NCI-H128 (cell line): ENCODE measurements at regions not wholly inside any gene's neighbourhood (a gene's known extent, or its start where the extent isn't known, plus 50 kb on each side); places are given as distances from the start of the nearest gene placed in this dataset.

ENCODE experiments used
- DNase-seq: peaks from one replicate; lab custom pipeline; 2025; ENCODE audit not compliant: unreplicated experiment; lab: John Stamatoyannopoulos, UW

DNA sequence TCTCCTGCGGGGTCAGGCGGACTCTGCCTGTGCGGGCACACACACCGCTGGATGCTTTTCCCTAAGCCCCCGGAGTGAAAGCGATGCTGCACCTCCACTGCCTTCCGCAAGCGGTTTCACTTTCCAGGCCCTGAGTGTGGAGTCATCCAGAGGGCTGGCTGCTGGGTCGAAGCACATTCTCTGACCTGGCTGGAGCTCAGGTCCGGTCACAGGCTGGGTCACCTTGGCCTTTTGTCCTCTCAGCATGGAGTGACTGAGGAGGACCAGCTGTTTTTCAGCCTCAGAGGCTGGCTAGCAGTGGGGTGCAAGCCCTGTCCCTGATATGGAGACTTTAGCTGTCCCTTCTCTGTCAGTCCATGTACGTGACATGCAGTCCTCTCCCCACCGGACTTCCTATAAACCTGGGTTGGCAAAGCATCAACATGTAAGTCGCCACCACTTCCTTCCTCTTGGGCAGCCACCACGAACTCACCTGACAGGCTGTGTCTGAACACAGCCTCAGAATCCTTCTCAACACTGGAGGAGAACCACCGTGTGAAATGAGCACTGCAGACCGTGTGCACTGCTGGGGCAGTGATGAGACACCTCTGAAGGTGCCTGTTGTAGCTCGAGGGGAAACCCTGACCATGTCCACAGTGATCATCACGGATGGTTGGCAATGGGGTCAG is 51.3 kb downstream of the GADD45G start:
- no peak for DNase-seq

DNA sequence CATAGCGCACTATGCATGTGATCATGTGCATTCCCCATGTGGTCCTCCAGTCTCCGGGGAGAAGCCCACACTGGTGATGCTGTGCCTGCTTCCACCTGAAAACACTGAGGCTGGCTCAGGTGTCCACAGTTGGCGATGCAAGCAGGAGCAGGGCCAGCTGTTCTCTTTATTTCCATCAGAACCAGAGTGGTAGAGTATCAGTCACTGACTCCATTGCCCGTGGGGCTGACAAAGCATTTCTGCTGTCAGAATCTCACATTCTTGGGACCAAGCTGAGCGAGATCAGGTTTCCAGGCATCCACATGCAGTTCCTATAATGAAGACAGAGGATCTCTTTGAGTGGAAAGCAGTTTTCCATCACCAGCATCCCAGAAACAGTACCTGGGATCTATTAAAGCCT is 52.5 kb downstream of the GADD45G start:
- DNase-seq: no peak

DNA sequence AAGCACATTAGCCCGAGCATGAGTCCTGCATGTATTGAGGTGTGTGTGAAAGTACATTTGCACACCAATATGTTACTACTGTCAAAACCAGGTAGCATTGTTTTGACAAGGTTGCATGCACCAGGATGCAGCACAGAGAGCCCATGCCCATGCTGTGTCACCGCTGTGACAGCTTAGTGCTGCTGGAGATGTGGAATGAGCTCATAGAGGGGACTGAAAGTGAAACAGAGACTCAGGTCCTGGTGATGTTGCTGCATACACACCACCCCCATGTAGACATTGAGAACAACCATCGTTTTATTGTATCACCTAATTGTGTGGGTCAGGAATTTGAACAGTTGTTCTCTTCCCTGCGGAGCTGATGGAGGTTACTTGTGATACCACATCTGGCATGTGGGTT is 53.0 kb downstream of the GADD45G start:
- no peak for DNase-seq

DNA sequence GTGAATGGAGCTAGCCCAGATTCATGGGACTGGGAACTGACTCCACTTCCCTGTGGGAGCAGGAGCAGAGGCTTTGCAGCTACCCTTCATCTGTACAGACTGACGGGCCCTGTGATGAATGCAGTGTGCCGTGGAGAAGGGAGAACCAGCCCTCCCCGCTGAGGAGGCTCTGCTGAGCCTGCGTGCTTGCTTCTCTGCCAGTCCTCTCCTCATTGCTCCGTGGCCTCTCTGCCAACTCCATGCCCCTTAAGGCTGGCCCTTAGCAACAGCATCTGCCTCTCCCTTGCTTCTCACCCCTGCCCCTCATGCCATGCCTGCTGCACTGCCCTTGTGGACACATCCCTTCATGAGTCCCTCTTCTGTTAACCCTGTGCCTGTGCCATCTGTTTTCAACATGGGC is 53.6 kb downstream of the GADD45G start:
- no peak for DNase-seq

DNA sequence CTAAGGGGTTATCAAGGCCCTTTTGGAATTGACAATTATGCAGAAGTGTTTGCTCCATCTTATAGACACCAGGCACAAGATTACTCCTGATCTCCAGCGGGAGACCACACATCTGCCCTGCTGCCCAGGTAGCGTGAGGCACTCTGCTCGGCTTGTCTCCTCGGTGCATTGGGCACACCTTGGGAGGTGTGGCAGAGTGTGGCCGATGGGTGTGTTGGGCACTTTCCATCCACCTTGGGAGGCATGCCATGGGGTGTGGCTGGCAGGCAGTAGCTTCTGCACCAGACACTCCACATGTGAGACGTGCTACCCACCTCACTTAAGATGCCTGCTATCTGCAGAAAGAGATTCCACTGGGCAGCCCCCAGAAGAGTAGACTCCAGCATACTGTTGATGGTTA is 54.1 kb downstream of the GADD45G start:
- no peak for DNase-seq

DNA sequence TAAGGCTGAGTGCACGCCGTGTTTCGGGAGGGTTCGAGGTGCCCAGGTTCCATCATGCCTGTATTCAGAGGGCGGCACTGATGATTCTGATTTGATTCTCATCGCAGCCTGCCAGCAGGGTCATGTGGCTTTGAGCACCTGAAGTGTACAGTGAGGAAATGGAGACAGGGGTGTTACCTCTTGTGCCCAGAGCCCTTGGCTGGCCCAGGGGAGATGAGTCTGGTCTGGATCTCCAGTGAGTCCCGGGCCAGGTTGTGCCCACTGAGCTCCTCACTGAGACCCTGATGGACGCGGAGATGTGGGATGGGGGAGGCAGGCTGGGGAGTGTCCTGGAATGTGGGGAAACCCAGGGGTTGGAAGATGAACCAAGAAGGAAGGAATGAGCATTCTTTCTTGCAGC is 54.7 kb downstream of the GADD45G start:
- no peak for DNase-seq

DNA sequence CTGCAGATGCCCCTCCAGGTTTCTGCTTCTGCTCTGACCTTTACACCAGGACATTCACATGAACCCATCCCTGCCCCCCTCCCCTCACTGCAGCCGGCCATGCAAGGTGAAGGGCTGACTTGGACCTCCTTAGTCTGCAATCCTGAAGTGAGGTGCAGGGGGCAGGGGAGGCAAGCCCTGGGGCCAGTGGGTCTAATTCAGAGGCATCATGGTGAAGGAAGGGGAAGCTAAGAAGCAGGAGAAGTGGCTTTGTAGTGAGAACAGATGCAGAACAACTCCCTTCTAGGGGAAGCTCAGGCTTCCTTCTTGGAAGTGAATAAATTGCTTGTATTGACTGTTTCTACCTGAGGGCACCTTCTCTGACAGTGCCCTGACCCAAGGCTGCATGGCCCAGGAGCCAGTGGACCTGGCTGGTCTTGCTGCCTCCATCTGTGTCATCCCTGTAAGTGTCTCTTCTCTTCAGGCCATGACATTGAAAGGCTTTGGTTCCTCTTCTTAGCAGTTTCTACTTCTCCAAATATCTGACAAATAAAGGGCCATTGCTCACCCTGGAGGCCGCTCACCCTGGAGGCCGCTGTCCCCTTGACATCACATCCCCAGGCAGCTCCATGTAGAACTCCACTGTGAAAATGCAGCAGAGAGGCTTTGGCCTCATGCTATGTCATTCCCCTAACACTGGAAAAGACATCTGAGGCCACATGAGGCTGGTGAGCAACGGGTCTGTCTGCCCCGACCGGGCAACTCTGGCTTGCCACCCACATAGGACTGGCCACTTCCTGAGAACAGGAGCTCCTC is 55.3 kb downstream of the GADD45G start:
- no peak for DNase-seq

DNA sequence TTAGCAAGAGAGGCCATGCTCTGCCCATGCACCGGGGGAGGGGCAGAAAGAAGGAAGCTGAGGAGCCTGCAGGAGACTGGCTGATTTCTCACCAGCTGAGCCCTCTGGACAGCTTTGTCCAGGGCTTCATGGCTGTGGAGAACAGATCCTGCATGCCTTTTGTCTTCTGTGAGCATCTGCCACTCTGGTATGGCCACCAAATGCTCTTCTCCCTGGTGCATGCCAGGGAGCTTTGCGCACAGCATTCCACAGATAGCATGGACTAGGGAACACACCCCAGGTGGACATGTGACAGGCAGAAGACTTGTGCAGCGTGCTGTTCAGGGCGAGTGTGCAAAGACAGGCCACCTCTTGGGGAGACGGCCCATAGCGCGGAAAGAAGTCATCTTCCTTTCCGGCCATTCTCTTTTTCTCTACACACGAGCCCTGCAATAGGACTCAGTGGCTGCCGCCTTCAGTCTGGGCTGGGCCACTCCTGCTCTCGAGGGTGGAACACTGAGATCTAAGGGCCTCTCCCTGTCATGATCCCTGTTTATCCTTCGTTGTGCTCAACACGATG is 56.7 kb downstream of the GADD45G start:
- DNase-seq: no peak

DNA sequence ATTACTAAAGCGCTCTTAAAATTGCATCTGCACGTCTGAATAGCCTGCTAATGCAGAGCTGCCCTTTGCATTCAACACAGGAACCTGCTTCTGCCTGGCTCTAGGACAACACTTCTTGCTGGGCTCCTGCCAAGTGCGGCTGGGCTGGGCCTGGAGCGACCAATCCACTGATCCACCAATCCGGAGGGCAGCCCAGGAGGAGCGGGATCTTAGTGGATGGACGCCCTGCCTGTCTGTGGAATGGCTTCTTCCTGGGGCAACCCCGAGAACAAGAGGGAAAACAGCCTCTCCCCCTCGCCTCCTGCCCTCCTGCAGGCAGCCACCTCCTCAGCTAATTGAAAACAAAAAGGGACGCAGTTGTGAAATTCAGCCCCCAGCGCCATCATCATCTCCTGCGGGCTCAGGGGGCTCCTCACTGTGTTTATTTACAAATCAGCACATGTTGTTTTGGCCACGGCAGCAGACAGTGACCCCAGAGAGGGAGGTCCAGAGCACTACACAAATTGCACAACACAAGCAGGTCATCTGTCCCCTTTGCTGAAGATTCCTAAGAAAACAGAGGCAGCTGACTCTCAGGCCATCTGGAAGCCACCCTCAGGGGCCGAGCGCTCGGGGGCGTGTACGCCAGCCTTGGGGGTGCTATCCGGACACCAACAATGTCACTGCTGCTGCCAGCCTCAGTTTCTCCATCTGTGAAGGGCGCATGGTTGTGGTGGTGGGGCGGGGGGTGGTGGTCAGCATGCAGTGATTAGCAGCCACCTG is 57.3 kb downstream of the GADD45G start:
- DNase-seq: peak; percentile 99

DNA sequence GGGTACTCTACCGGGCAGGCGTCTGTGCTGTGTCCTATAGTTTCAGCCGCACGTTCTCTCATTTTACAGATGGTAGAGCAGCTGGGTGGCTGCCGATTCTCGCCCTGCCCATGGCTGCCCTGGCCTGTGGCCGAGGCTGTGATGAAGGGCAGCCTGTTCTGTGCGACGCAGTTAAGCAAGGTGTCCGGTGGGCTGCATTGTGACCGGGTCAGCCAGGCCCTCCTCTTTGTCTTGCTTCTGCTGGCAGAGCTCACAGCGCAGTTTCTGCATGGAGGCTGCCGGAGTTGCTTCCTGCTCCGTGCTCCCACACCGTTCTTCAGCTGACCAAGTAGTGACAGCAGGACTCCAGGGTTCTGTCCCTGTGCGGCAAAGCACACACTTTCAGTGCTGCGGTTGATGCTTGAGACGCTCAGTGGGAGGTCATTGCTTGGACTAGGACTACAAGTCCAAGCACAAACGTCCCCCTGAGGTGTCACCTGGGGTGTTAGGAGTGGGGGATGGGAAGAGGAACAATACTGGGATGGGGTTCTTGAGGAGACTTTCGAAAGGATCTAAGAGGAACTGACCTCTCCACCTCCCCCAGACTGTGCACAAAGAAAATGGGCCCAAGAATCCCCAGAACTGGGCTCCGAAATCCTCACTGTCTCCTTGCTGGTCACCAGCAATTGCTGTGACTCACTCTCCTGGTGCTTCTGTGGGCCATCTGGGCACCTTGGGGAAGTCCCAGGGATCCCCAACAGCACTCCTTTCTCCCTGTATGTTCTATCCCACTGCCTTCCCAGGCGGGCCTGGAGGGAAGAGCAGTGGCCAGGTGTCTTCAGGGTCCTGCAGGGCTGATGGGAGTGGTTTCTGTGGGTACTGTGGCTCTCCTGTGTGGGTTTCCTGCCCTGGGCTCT is 58.2 kb downstream of the GADD45G start:
- no peak for DNase-seq

DNA sequence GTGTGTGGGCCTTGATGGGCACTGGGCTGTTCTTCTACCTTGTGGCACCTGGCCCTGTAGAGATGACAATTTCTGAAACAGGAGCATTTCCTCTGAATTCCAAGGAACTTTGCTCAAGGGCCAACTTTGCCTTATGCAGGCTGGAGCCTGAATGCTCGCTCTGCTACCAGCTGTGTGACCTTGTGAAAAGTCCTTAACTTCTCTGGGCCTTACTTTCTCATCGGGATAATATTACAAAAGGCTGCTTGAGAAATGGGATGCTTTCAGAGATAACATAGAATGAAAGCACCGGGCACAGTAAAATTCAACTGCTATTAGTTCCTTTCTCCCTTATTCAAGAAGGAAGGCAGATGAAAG is 58.8 kb downstream of the GADD45G start:
- no peak for DNase-seq

DNA sequence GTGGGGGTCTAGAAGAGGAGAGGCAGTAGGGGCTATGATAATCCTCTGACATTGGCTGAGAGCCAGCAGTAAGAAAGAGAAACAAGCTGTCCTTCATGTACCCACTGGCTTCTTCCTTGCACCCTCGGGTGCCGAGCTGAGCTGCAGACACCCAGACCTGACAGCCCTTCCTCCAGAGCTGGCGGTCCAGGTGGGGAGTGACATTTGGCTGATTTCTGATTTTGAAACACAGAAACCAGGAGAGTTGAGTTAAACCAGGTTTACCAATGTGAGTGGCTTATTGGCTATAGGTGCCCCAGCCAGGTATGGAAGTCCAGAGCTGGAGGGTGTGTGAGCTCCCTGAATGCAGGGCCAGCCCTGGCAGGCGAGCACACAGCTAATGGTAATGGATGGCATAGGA is 59.2 kb downstream of the GADD45G start:
- no peak for DNase-seq

DNA sequence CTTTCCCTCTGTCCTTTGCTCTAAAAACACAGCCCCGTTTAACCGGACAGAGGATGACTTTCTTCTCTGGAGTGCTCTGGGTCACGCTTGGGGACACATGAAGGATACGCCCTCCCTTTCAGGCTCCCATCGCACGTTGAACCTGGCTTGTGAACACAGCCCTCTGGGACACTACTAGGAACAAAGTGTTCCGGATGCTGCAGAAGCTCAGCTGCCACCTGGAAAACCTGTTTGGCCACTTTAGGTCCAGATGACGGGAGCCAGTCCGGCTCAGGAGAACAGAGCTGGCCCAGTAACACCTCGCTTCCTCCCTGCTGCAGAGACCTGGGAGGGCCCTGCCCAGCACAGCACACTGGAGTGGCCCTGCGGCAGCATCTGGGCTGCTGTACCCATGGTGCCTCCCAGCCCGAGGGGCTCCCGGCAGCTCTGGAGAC is 60.1 kb downstream of the GADD45G start:
- peak; percentile 33 for DNase-seq

DNA sequence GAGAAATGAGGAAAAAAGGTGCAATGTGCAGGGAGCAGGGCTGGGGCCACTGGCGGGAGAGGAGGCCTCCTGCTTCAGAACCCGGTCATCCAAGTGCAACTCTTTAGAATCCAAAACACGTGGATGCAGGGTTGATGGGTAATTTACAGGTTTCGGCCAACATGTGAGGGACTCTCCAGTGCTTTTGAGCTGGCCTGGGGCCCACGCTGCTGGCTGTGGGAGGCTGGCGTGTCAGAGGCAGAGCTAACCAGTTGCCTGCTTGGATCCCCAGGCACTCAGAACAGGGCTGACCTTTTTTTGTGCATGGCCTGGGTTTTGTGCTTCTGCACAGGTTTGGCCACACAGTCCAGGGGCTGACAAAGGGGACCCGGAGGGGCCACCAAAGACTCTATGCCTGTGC is 61.6 kb downstream of the GADD45G start:
- DNase-seq: no peak

DNA sequence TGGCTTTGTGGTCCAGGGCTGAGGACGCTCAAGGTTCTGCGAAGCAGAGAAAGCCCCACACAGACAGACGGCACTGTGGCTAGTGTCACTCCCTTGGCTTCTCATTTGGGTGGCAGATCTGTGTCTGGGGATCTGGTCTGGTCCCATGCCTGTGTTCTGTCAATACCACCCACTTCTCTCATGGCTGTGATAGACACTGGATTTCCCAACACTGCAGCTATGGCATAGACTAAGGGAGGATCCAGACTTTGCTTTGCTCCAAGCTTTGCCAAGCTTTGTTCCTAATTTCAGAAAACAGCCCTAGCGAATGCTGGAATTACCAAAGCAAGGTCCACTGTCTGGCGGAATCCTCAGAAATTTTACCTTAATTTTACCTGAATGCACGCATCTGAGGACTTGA is 62.1 kb downstream of the GADD45G start:
- no peak for DNase-seq

DNA sequence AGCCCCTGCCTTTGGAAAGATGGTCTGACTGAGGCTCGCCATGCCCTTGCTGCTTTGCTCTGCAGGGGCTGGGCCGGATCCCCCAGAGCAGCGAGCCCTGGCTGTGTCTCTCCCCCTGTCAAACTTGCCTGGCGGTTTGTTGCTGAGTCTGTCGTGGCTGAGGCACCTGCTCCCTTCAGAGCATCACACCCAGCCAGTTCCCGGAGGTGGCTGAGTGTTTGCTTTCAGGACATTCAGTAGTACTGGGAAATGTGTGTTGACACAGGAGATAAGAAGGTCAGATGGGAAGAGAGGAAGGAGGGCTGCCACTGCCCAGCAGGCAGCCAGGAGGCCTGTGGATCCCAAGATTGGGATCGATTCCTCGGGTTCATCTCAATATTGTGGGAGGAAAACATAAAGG is 62.9 kb downstream of the GADD45G start:
- peak; percentile 36 for DNase-seq

DNA sequence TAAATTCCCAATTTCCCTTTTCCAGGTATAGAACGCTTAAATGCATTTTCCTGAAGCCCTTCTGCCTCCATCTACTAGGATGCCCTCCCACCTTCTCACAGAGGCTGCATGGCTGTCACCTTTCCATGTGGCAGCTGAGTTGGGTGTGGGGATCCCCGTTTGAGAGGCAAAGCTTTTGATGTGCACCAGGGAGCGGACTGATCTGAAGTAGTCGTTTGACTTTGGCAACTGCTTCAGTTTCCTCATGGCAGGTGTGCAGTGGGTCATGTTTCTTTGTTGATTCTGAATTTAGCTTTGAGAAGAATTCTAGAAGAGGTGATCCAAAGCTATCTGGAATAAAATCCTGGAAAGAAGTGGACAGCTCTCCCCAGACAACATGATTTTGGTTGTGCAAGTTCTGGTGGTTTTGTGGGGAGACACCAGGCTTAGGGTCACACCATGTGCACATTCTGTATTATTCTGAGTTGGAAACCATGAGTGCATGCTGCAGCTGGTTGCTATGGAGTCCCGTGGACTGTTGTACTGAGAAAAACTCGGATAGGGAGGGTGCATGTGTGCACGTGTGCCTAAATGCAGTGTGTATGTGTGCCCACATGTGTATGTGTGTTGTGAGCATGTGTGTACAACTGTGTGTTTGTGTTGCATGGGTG is 63.5 kb downstream of the GADD45G start:
- peak; percentile 76 for DNase-seq

DNA sequence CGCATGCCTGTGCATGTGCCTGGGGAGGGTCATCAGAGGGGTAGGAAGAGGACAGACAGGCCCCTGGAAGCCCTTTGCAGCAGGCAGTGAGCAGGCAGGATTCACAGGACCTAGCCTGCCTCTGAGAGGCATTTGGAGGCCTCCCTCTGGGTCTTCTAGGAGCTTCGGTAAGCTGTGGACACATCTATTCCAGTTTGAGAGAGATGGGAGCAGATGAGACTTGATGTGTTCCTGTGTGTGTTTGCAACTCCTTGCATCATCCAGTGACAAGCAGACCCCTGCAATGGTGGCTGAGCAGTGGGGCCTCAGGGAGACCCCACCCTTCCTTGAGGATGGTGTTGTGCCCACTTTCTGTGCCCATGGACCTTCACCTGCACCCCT is 64.0 kb downstream of the GADD45G start:
- DNase-seq: no peak

DNA sequence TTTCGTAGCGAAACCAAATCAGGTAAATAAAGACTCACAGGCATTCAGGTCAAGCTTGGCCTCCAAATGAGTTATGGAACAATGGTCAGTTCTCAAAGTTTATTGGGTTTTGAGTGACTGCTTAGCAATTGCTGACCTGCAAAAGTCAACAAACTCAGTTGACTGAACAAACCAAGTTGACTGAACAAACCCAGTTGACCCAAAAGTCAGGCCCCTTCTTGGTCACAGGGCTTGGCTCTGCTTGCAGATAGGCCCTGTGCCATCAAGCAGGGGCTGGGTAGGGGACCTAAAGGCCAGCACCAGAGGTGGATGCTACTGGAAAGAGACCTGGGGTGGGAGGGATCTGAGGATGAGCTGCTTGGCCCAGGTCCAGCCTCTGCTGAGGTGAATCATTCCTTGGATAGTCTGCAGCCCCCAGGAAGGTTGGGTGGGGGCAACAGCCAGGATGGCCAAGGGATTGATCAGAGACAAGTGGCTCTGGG is 64.6 kb downstream of the GADD45G start:
- no peak for DNase-seq

DNA sequence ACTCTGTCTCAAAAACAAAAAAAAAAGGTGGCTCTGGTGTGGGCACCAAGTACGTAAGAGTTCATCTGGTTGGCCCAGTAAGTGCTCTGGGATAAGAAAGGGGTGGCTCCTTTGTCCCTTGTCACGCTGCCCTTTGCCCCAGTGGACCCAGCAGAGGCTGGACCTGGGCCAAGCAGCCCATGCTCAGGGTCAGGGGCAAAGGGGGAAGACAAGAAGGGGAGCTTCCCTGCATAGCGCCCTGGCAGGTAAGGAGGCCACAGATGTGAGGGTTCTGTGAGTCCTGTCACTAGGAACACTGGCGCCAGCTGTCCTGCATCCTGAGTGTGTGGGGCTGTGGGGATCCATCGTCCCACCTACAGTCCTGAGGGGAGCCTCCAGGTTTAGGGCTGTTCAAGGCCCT is 65.3 kb downstream of the GADD45G start:
- DNase-seq: no peak
